Osteoblast (primary cell): ENCODE measurements at regions not wholly inside any gene's neighbourhood (a gene's known extent, or its start where the extent isn't known, plus 50 kb on each side); places are given as distances from the start of the nearest gene placed in this dataset.

Experiments used
- DNase-seq: peaks from one replicate; pipeline ENCODE4 v3.0.0; 2011; ENCODE audit warnings: low spot score, mixed read lengths; ENCODE audit not compliant: insufficient read length; ENCODE audit errors: missing footprints
- H2AFZ ChIP-seq: 2 replicates; pipeline ENCODE4 v1.6.0; 2011; ENCODE audit warnings: mild to moderate bottlenecking, low read length
- H3K27ac ChIP-seq: 2 replicates; pipeline ENCODE4 v1.5.1; 2011; ENCODE audit warnings: mild to moderate bottlenecking, low read depth, low read length, moderate library complexity
- H3K27me3 ChIP-seq: 2 replicates; pipeline ENCODE4 v1.6.0; 2012; ENCODE audit warnings: mild to moderate bottlenecking, control low read depth, inconsistent platforms, low read length, moderate library complexity; ENCODE audit not compliant: insufficient read depth
- H3K36me3 ChIP-seq: 2 replicates; pipeline ENCODE4 v1.5.1; 2011; ENCODE audit warnings: mild to moderate bottlenecking, low read length, control low read depth, moderate library complexity; ENCODE audit not compliant: insufficient read depth
- H3K4me1 ChIP-seq: 2 replicates; pipeline ENCODE4 v1.5.1; 2011; ENCODE audit warnings: mild to moderate bottlenecking, low read length, control low read depth, moderate library complexity; ENCODE audit not compliant: insufficient read depth
- H3K4me2 ChIP-seq: 2 replicates; pipeline ENCODE4 v1.6.0; 2011; ENCODE audit warnings: mild to moderate bottlenecking, low read length; ENCODE audit not compliant: insufficient read depth
- H3K4me3 ChIP-seq: fragments of 200-600 bp; sonication (generic); 3 replicates; pipeline ENCODE4 v1.5.1; 2012; ENCODE audit warnings: mild to moderate bottlenecking, low read length, inconsistent platforms; ENCODE audit not compliant: insufficient read depth
- H3K79me2 ChIP-seq: 2 replicates; pipeline ENCODE4 v1.6.0; 2012; ENCODE audit warnings: mild to moderate bottlenecking, low read length, control low read depth, inconsistent platforms; ENCODE audit not compliant: insufficient read depth
- H3K9me3 ChIP-seq: 2 replicates; pipeline ENCODE4 v1.5.1; 2011; ENCODE audit warnings: low read depth, low read length, control low read depth
- H4K20me1 ChIP-seq: 2 replicates; pipeline ENCODE4 v1.6.0; 2012; ENCODE audit warnings: mild to moderate bottlenecking, low read length, control low read depth; ENCODE audit not compliant: insufficient read depth
- TF ChIP-seq, protein P1 (sequence below): IDR thresholded peaks from 2 replicates; pipeline ENCODE4 v1.5.1; 2011; ENCODE audit warnings: mild to moderate bottlenecking, low read depth, low read length, moderate library complexity; ENCODE audit errors: extremely low read depth

- no peak overlapping the region for H2AFZ ChIP-seq
- DNase-seq: no peak
- TF ChIP-seq, protein P1, sequence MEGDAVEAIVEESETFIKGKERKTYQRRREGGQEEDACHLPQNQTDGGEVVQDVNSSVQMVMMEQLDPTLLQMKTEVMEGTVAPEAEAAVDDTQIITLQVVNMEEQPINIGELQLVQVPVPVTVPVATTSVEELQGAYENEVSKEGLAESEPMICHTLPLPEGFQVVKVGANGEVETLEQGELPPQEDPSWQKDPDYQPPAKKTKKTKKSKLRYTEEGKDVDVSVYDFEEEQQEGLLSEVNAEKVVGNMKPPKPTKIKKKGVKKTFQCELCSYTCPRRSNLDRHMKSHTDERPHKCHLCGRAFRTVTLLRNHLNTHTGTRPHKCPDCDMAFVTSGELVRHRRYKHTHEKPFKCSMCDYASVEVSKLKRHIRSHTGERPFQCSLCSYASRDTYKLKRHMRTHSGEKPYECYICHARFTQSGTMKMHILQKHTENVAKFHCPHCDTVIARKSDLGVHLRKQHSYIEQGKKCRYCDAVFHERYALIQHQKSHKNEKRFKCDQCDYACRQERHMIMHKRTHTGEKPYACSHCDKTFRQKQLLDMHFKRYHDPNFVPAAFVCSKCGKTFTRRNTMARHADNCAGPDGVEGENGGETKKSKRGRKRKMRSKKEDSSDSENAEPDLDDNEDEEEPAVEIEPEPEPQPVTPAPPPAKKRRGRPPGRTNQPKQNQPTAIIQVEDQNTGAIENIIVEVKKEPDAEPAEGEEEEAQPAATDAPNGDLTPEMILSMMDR: no peak
- H3K79me2 ChIP-seq: no peaks in the 10 kb centered on the region
- no peaks in the 10 kb centered on the region for H3K27me3 ChIP-seq
- H3K36me3 ChIP-seq: no peaks in the 10 kb centered on the region
- no peaks in the 10 kb centered on the region for H4K20me1 ChIP-seq
- H3K4me3 ChIP-seq: no peak overlapping the region
- no peaks in the 10 kb centered on the region for H3K4me1 ChIP-seq
- H3K9me3 ChIP-seq: no peaks in the 10 kb centered on the region
- no peak overlapping the region for H3K27ac ChIP-seq
- no peak overlapping the region for H3K4me2 ChIP-seq
Measured at GRCh38 chr1:175874081-175874480, 130.7 kb upstream of the TNR start.

GRCh38 chr1:175873290-175873935 lies 130.0 kb upstream of the TNR start:
- H3K27me3 ChIP-seq: no peaks in the 10 kb centered on the region
- H3K9me3 ChIP-seq: no peaks in the 10 kb centered on the region
- no peak overlapping the region for H3K4me3 ChIP-seq
- no peaks in the 10 kb centered on the region for H4K20me1 ChIP-seq
- H3K79me2 ChIP-seq: no peaks in the 10 kb centered on the region
- H3K27ac ChIP-seq: no peak overlapping the region
- no peaks in the 10 kb centered on the region for H3K36me3 ChIP-seq
- TF ChIP-seq, protein P1: no peak
- DNase-seq: no peak
- H3K4me1 ChIP-seq: no peaks in the 10 kb centered on the region
- no peak overlapping the region for H2AFZ ChIP-seq
- H3K4me2 ChIP-seq: no peak overlapping the region

DNA sequence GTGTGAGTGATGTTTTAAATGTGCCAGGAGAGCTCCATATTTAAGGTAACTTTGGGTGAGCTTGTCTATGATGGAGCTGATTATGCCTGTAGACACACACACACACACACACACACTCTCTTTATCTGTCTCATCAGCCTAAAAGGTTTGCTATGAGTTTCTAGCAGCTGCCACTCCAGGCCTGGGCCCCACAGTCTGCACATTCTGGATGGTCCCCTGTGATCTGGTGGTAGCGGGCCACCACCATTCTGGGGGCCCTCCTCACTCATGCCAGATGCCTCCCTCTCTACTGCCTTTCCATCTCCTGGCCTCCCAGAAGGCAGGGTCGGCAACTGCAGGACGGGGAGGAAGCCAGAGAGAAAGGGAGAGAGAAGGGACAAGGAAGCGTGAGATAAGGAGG lies 129.2 kb upstream of the TNR start:
- Histone ChIP-seq H3K36me3 (no peaks in the 10 kb centered on the region), H3K79me2 (no peaks in the 10 kb centered on the region), H4K20me1 (no peaks in the 10 kb centered on the region), H3K4me3 (no peak overlapping the region), H3K4me1 (no peaks in the 10 kb centered on the region), H3K4me2 (no peak overlapping the region), H2AFZ (no peak overlapping the region), H3K9me3 (no peaks in the 10 kb centered on the region), H3K27ac (no peak overlapping the region), H3K27me3 (no peaks in the 10 kb centered on the region)
- no peak for DNase-seq
- TF ChIP-seq, protein P1: no peak

GRCh38 chr1:175871647-175872046 lies 128.3 kb upstream of the TNR start:
- no peaks in the 10 kb centered on the region for H3K27me3 ChIP-seq
- no peak overlapping the region for H2AFZ ChIP-seq
- no peaks in the 10 kb centered on the region for H3K36me3 ChIP-seq
- H3K27ac ChIP-seq: no peak overlapping the region
- H3K4me2 ChIP-seq: no peak overlapping the region
- no peak overlapping the region for H3K4me3 ChIP-seq
- H3K4me1 ChIP-seq: no peaks in the 10 kb centered on the region
- H3K9me3 ChIP-seq: no peaks in the 10 kb centered on the region
- TF ChIP-seq, protein P1: no peak
- no peaks in the 10 kb centered on the region for H4K20me1 ChIP-seq
- DNase-seq: no peak
- no peaks in the 10 kb centered on the region for H3K79me2 ChIP-seq
